Limb (tissue), 2 donors: ENCODE measurements at regions not wholly inside any gene's neighbourhood (a gene's known extent, or its start where the extent isn't known, plus 50 kb on each side); places are given as distances from the start of the nearest gene placed in this dataset.
A peak's percentile ranks its signal among the peaks of the same experiment; 100 is the strongest.
"Not testable (repeated sequence)": the region's sequence is repeated elsewhere in the genome, so short reads cannot be mapped to it uniquely, and the experiment has no call there.

Experiments
- DNase-seq, 2 donors: peaks; one replicate each; pipeline ENCODE4 v3.0.0-alpha.2; 2016; ENCODE audit errors: extremely low spot score in 2 of 2

GRCh38 chrX:95218976-95219375, 1465.7 kb upstream of the DIAPH2 start:
- no peak for DNase-seq

GRCh38 chrX:95248386-95248785, 1436.3 kb upstream of the DIAPH2 start:
- DNase-seq: no peak

DNA sequence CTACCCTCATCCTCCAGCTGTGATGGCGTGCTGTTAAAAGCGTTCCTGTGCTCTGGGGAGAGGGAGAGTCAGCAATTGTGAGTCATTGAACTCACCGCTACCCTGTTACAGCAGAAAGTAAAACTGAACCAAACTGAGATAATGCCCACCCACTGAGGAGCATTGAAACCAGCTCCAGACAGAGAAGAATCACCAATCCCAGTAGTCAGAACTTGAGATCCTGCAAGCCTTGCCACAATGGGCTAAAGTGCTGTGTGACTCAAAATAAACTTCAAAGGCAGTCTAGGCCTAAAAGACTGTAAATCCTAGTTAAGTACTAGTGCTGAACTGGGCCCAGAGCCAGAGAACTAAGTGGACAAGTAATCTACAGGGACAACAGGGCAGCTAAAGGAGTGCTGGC, 1394.2 kb upstream of the DIAPH2 start:
- no peak for DNase-seq

DNA sequence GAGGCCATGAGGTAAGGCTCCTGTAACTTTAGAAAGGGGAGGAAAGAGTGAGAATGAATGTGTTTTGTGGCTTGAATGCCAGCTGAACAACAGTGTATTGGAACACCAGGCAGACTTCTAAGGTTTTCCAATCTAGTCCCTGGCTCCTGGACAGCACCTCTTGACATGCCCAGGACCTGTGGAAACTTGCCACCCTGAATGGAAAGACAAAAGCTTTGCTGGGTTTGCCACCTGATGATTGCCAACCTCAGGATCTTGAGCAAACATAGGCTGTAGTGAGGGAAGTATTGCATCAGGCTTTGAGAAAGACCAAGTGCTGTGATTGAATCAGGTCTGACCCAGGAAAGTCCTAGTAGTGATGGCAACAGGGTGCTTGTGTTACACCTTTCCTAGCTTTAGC, 1393.1 kb upstream of the DIAPH2 start:
- DNase-seq: no peak

DNA sequence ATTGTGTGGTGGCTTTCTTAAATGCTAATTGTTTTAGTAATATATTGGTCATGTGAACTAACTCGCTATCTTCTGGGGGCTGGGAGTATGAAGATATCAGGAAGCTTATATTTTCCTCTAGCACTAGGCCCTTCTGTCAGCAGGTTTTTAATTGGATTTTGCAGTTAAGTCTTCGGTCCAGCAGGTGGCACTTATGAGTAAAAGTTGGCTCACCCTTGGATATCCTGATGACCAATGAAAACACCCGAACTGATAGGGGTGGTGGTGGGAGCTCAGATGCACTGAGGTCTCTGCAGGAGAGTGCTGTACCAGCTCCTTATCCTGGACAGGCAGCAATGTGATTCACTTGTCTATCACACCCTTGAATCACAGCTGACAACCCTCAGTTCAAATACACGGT, 1365.8 kb upstream of the DIAPH2 start:
- no peak for DNase-seq

GRCh38 chrX:95325185-95325584, 1359.5 kb upstream of the DIAPH2 start:
- DNase-seq: no peak

- DNase-seq: no peak
Measured at GRCh38 chrX:95330292-95330691, 1354.3 kb upstream of the DIAPH2 start.

GRCh38 chrX:95332530-95332929, 1352.1 kb upstream of the DIAPH2 start:
- DNase-seq: no peak

GRCh38 chrX:95346856-95347255, 1337.8 kb upstream of the DIAPH2 start:
- DNase-seq: peak in 1 of 2 donors; percentile 15

- DNase-seq: no peak
Measured at GRCh38 chrX:95350774-95351488, 1333.7 kb upstream of the DIAPH2 start.

DNA sequence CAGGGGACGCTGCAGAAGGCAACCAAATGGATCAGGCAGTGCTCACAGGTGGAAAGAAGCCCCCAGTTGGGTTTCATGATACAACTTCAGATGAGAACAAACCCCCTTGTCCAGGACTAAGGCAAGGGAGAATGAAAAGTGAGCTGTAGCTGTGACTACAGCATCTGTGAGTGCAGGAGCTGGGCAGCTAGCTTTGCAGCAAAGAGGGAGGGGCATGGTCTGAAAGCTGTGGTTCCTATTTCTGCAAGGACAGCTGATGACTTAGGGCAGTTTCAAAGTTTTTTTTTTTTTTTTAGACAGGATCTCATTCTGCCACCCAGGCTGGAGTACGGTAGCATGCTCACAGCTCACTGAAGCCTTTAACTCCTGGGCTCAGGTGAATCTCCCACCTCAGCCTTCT, 1317.4 kb upstream of the DIAPH2 start:
- DNase-seq: no peak

DNA sequence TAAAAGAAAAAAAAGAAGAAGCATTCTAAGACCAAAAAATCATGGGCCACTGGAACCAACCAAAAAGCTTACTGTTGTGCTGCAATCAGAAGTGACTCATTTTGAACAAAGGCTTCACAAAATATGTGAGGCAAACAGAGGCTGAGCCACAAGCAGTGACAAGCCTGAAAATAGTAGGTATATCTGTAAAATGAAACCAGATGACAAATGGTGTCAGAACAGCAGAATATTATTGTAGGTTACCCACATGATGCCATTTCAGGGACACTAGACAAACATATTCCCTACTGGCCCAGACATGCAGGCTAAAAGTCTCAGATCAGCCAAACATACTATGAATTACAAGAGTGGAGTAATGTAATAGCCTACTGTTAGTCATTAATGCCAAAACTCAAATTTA, 1301.8 kb upstream of the DIAPH2 start:
- DNase-seq: no peak

GRCh38 chrX:95383778-95384177, 1300.9 kb upstream of the DIAPH2 start:
- DNase-seq: no peak

DNA sequence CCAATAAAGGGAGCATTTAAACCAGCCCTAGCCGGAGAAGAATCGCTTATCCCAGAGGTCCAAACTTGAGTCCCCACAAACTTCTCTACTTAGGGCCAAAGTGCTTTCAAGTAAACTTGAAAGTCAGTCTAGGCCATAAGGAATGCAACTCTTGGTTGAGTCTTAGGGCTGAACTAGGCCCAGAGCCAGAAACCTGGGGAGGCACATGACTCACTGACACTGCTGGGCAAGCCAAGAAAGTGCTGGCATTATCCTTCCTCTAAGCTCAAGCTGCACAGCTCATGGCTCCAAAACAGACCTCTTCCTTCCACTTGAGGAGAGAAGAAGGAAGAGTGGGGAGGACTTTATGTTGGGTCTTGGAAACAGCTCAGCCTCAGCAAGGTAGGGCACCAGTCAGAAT, 1257.3 kb upstream of the DIAPH2 start:
- no peak for DNase-seq

- DNase-seq: no peak
Measured at GRCh38 chrX:95435198-95435597, 1249.4 kb upstream of the DIAPH2 start.

- DNase-seq: no peak
Measured at GRCh38 chrX:95441836-95442235, 1242.8 kb upstream of the DIAPH2 start.

- no peak for DNase-seq
Measured at GRCh38 chrX:95484781-95485180, 1199.9 kb upstream of the DIAPH2 start.

DNA sequence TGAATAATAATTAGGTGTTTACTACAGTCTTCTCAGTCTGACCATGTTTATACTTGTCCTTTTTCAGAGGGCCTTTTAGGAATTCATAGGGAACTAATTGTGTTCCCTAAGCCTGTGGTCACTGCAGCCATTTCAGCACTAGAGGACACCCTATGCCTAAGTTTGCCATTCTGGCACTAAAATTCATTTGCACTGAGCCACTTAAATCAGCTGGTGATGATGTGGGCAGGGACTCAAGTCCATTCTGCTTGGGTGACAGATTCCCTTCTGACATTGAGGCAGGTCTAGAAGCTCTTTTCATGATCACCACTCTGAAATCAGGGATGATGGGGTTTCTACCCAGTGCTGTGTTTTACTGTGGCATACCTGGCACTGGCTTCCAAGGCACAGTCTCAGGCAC, 1178.9 kb upstream of the DIAPH2 start:
- DNase-seq: no peak

DNA sequence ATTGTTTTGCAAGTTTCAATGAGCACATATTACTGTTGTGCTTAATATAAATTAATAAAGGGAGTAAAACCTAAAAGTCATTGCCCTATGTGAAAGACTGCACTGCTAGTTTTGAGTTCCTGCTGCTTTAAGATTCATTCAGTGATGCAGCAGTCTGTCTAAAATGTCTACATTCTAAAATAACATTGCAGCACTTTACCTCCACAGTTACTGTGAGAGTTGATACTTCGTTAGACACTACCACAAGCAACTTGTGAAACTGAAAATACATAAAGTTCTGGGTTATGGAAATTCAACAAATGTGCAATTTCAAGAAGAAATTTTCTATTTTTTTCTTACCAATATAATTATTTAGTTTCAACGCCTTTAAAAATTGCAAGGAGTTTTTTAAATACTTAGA, 1175.2 kb upstream of the DIAPH2 start:
- DNase-seq: no peak

- not testable (repeated sequence) for DNase-seq
Measured at GRCh38 chrX:95524018-95524417, 1160.6 kb upstream of the DIAPH2 start.

- DNase-seq: no peak
Measured at GRCh38 chrX:95536111-95536510, 1148.5 kb upstream of the DIAPH2 start.

DNA sequence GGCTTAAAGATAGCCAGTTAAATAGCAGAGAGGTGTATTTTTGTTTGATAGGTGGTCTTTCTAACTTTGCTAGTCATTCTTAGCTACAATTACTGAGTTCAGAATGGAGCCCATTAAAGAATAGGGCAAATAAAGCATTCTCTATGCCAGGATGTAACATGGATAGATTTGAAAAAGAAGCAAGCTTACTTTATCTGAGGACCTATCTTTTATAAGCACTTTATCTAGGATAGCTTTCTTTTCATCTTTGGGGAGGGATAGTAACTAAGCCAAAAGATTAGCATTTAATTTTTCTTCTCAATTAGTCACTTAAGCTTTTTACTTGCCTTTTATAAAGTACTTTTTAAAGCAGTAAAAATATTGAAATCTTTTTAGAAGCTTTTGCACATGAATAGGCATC, 1148.0 kb upstream of the DIAPH2 start:
- DNase-seq: no peak

DNA sequence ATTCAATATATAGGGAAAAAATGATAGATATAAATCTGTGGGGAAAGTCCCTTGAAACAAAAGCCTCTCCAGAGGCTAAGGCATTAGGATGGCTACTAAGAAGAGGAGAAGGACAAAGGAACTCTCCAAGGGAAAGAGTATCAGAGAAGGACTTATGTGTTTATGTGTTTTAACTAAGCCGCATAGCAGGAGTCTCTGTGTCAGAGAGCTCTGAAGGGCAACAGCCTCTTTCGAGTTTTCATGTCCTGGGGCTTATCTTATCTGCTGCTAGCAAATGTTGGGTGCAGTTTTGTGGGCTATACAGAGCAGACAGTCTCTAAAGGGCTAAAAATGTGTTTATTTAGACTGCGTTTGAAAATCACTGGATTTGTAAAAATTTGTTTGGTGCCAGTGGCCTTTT, 1145.6 kb upstream of the DIAPH2 start:
- DNase-seq: no peak

DNA sequence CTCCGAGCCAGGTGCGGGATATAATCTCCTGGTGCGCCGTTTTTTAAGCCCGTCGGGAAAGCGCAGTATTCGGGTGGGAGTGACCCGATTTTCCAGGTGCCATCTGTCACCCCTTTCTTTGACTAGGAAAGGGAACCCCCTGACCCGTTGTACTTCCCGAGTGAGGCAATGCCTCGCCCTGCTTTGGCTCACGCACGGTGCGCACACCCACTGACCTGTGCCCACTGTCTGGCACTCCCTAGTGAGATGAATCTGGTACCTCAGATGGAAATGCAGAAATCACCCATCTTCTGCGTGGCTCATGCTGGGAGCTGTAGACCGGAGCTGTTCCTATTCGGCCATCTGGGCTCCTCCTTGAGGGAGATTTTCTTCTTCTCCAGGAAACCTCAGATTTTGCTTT, 1135.1 kb upstream of the DIAPH2 start:
- not testable (repeated sequence) for DNase-seq
